GM19328 (cell line): ENCODE measurements at regions not wholly inside any gene's neighbourhood (a gene's known extent, or its start where the extent isn't known, plus 50 kb on each side); places are given as distances from the start of the nearest gene placed in this dataset.
"Not testable (repeated sequence)": the region's sequence is repeated elsewhere in the genome, so short reads cannot be mapped to it uniquely, and the experiment has no call there.

ENCODE experiments used
- ATAC-seq: cut with Tn5 transposase; IDR thresholded peaks from one replicate; pipeline ENCODE4 v1.9.1; 2021; ENCODE audit warnings: mild to moderate bottlenecking, moderate library complexity; ENCODE audit not compliant: unreplicated experiment

DNA sequence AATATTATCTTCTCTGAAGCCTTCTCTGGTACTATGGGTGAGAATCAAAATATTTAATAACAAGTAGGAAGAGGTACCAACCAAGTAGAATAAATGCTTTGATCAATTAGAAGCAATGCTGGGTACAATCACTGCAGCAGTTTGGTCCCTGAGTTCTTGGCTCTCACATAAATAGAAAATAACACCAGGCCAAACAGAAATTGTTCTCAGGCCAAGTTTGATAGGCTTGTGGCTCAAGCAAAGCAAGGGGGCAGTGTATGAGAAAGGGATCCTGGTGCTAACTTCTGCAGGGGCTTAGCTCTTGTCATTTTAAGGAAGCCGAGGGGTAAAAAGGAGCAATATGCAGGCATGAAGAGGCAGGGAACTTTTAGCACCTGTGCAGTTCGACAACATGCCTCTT, 146.8 kb upstream of the TMEM229A start:
- no peak for ATAC-seq

DNA sequence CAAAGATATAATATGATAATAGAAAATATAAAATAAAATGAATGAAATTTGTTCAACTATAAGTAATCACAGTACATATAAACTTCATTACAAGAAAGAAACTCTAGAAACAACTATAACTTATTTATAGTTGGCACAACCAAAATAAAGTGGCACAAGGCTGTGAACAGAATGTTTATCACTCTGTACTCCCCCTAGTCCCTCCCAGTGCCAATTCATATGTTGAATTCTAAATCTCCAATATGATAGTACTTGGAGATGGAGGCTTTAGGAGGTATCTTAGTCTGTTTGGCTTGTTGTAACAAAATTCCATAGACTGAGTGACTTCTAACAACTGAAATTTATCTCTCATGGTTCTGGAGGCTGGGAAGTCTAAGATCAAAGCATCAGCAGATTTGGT, 145.0 kb upstream of the TMEM229A start:
- no peak for ATAC-seq

DNA sequence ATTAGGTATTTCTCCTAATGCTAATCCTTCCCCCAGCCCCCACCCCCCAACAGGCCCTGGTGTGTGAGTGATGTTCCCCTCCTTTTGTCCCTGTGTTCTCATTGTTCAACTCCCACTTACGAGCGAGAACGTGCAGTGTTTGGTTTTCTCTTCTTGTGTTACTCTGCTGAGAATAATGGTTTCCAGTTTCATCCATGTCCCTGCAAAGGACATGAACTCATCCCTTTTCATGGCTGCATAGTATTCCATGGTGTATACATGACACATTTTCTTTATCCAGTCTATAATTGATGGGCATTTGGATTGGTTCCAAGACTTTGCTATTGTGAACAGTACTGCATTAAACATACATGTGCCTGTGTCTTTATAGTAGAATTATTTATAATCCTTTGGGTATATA, 138.9 kb upstream of the TMEM229A start:
- not testable (repeated sequence) for ATAC-seq

GRCh38 chr7:124171068-124171467, 138.2 kb upstream of the TMEM229A start:
- ATAC-seq: no peak

DNA sequence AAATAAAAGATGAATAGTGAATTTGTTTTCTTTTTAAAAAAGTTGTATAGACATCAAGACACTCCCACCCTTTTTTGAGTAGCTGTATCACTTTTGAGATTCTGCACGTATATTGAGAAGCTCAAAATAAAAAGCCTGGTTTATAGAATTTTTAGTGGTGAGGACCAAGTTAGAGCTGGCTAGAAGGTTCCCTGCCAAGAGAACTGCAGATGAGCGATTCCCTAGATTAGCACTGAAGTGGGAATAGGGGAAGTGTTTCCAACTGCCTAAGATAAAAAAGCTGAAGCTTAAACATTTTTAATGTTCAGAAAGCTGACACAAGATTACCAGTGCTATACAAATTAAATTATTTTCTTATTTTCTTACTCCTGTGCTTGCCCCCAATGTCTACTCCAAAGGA, 135.7 kb upstream of the TMEM229A start:
- no peak for ATAC-seq

- ATAC-seq: no peak
These were observed 129.8 kb upstream of the TMEM229A start for GRCh38 chr7:124162667-124163066.

GRCh38 chr7:124155432-124156022, 122.7 kb upstream of the TMEM229A start:
- no peak for ATAC-seq

DNA sequence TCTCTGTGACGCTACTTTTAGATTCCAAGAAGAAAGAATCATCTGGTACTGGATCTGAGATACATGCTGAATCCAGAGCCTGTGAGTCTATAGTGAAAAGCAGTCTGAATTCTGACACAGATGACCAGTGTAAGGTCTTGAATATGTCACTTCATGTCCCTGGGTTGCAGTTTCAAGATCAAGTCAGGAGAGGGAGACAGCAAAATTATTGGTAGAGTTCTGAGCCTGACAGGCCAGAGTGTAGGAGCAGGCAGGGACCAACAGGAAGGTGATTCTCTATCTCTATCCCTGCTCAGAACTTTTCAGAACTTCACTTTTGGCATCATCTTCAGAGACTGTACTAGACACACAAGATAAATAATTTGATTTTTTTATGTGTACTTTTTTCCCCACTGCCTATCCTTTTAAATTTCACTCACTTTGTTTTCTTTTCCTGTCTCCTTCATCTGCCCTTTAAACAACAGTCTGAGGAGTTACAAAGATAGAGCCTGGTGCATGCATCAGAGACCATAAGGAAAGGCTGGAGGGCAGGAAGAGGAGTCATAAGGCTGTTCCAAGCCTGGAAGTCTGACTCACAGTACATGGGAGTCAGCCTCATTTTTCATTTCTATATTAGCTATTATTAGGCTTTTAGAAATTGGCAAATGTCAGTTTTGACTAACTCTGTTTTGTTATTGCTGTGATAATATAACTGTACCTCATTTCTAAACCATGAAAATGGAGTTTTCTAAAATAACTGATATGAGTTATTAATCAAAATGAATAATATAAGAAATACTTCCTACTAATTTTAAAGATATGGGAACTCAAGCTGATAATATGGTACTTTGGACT, 120.2 kb upstream of the TMEM229A start:
- no peak for ATAC-seq

- no peak for ATAC-seq
These were observed 104.8 kb upstream of the TMEM229A start for GRCh38 chr7:124137664-124138063.

GRCh38 chr7:124124201-124124600, 91.3 kb upstream of the TMEM229A start:
- ATAC-seq: no peak

- no peak for ATAC-seq
These were observed 88.0 kb upstream of the TMEM229A start for GRCh38 chr7:124120911-124121310.

GRCh38 chr7:124113045-124113444, 80.2 kb upstream of the TMEM229A start:
- ATAC-seq: no peak

- no peak for ATAC-seq
These were observed 73.7 kb upstream of the TMEM229A start for GRCh38 chr7:124106575-124106974.

DNA sequence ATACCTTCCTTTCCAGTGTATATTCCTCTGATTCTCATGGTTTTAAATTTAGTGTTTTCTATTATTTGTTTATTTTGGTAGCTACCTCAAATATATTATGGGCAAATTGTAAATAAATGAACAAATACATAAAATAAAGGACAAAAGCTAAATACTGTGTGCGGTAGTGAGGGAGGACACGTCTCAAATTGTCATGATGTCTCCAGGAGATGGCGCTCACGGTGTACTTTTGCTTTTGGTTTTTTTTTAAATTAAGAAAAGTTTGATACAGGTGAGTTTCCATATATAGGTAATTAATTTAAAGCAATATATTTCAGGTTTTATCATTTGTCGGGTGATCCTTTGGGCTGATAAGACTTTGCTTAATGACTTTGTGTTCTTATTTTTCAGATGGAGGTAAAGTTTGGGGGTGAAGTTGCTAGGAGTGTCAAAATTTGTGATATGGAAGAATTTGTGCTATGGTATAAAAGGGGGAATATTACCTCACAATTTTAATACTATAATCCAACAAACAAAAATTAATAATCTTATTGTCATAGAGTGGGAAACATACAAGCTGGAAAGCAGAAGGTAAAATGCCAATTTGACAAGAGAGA, 68.4 kb upstream of the TMEM229A start:
- no peak for ATAC-seq

- no peak for ATAC-seq
These were observed 67.3 kb upstream of the TMEM229A start for GRCh38 chr7:124100190-124100589.

GRCh38 chr7:124099585-124099984, 66.7 kb upstream of the TMEM229A start:
- not testable (repeated sequence) for ATAC-seq

- no peak for ATAC-seq
These were observed 56.8 kb upstream of the TMEM229A start for GRCh38 chr7:124089621-124090020.

GRCh38 chr7:124088590-124088989, 55.7 kb upstream of the TMEM229A start:
- no peak for ATAC-seq

DNA sequence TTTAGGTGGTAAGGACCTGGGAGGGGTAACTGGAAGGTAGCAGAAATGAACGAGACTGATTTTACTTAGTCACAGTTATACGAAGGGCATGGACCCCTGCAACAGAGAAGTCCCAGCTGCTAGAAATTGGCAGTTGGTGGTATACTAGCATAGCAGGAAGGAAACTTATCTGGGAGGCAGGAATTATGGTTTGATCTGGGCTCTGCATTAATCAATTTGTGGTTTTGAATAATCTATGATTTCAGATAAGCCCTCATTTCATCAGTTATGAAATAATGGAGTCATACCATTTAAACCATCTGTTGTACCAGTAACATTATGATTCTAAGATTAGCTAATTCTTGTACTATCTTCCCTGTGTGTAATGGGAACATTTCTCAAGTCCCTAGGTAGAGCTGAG, 54.0 kb upstream of the TMEM229A start:
- ATAC-seq: no peak

DNA sequence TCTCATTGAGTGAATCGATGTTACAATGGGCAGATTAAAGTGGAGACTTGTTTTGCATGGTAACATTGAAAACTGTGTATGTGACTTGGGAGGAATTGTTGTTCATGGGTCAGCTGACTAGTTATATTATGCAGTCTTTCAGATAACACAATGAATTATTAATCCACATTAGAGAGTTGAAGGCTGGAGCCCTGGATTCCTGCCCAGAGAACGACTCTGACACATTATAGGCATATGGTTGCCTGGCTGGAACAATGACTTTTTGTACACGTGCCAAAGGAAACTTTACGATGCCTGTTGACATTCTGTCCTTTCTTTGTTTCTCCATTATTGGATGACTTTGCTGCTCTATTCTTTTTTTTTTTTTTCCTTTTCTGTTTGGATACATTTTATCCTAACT, 52.3 kb upstream of the TMEM229A start:
- no peak for ATAC-seq

DNA sequence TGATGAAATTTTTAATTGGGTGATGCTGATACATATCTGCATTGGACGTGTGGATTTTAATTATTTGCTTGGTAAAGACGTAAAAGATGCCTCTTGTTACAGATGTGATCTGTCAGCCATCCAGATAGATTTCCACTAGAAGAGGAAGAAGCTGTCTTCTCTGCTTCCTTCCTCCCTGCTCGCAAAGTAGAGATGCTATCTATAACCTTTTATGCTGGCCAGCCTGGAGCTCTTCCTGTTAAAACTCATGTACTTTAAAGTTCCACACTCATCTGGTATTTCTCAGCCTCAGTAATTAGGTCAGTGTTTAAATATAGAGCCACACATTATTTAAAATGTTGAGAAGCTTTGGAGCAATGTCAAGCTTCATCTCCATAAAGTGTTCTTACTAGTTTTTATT, 51.2 kb upstream of the TMEM229A start:
- ATAC-seq: no peak
